Body of pancreas (tissue), 4 donors: ENCODE measurements at regions not wholly inside any gene's neighbourhood (a gene's known extent, or its start where the extent isn't known, plus 50 kb on each side); places are given as distances from the start of the nearest gene placed in this dataset.

ENCODE experiments used
- ATAC-seq: fragments of 150-250 bp; one replicate; pipeline ENCODE4 v1.9.1; 2016
- DNase-seq, 4 donors: peaks; one replicate each; pipeline ENCODE4 v3.0.0-alpha.2; 2019
- H3K27ac ChIP-seq, 4 donors: fragments of 200-600 bp; sonication (generic); 1 replicate in 3 of 4; 2 replicates in 1 of 4; pipeline versions ENCODE4 v1.5.1 to v1.6.1; 2016 to 2019; ENCODE audit warnings: mild to moderate bottlenecking in 1 of 4, mixed read lengths in 1 of 4, moderate library complexity in 1 of 4
- H3K27me3 ChIP-seq, 2 donors: fragments of 200-600 bp; sonication (generic); one replicate each; pipeline ENCODE4 v1.6.0; 2016; ENCODE audit warnings: mild to moderate bottlenecking in 1 of 2
- H3K36me3 ChIP-seq, 2 donors: fragments of 200-600 bp; sonication (generic); replicated peaks in 1 of 2; 2 replicates each; pipeline ENCODE4 v1.5.1; 2016; ENCODE audit warnings: low read depth in 2 of 2; ENCODE audit not compliant: insufficient read depth in 1 of 2
- H3K4me1 ChIP-seq: fragments of 200-600 bp; sonication (generic); one replicate; pipeline ENCODE4 v1.6.0; 2016
- H3K4me3 ChIP-seq, 2 donors: fragments of 200-600 bp; sonication (generic); 1 replicate in 1 of 2; 2 replicates in 1 of 2; pipeline ENCODE4 v1.5.1; 2016 to 2019
- H3K9me3 ChIP-seq, 3 donors: fragments of 200-600 bp; sonication (generic); 1 replicate in 2 of 3; 2 replicates in 1 of 3; pipeline ENCODE4 v1.5.1; 2016
- CTCF ChIP-seq, 7 experiments: fragments of 450-650 bp in 4 of 7; fragments of 200-600 bp in 3 of 7; sonication (generic) in 3 of 7; IDR thresholded peaks; one replicate each; pipeline ENCODE4 v1.5.1; 2016 to 2019; ENCODE audit warnings: antibody characterized with exemption in 7 of 7
- POLR2A ChIP-seq, 3 donors: fragments of 450-650 bp; IDR thresholded peaks; one replicate each; pipeline ENCODE4 v1.6.1; 2016; ENCODE audit warnings: antibody characterized with exemption in 3 of 3, mild to moderate bottlenecking in 2 of 3
- WGBS, 2 donors: methylation state at CpG; one replicate each; pipeline ENCODE4 v1.1.5; 2017; 5-methylcytosine and 5-hydroxymethylcytosine counted together
- intact Hi-C: fragments of 100-400 bp; cut with DNase I; formaldehyde crosslinking; loops from one replicate; pipeline ENCODE4 v1.15.1; 2023

- no peaks in the 10 kb centered on the region for H3K36me3 ChIP-seq
- intact Hi-C loops = no loop called here
- H3K27ac ChIP-seq = no peak overlapping the region
- no peak for DNase-seq
- H3K4me3 ChIP-seq = no peak overlapping the region
- no peaks in the 10 kb centered on the region for H3K27me3 ChIP-seq
- ATAC-seq = no peak
- H3K4me1 ChIP-seq = no peaks in the 10 kb centered on the region
- H3K9me3 ChIP-seq = no peaks in the 10 kb centered on the region
- TF ChIP-seq POLR2A (IDR thresholded peaks at IDR 0.05) = no peak
- no peak for TF ChIP-seq CTCF (IDR thresholded peaks at IDR 0.05)
Measured at GRCh38 chr10:83961620-83962019, 177.7 kb upstream of the GHITM start.

- TF ChIP-seq CTCF (IDR thresholded peaks at IDR 0.05) (no peak), POLR2A (IDR thresholded peaks at IDR 0.05) (no peak)
- DNase-seq = no peak
- Histone ChIP-seq H3K27me3 (no peaks in the 10 kb centered on the region), H3K4me3 (no peak overlapping the region), H3K36me3 (no peaks in the 10 kb centered on the region), H3K9me3 (no peaks in the 10 kb centered on the region), H3K27ac (no peak overlapping the region), H3K4me1 (no peaks in the 10 kb centered on the region)
- intact Hi-C loops = no loop called here
- WGBS, 2 donors = 78 to 80% methylated on average over 3 of the region's 3 CpGs
- no peak for ATAC-seq
Measured at GRCh38 chr10:83963446-83963845, 175.9 kb upstream of the GHITM start.

GRCh38 chr10:83965473-83965872 is 173.8 kb upstream of the GHITM start:
- H3K9me3 ChIP-seq = no peaks in the 10 kb centered on the region
- 36 to 51% methylated on average over 2 of the region's 2 CpGs for WGBS, 2 donors
- intact Hi-C loops = no loop called here
- no peaks in the 10 kb centered on the region for H3K27me3 ChIP-seq
- no peaks in the 10 kb centered on the region for H3K36me3 ChIP-seq
- no peak overlapping the region for H3K27ac ChIP-seq
- no peak for DNase-seq
- no peaks in the 10 kb centered on the region for H3K4me1 ChIP-seq
- no peak overlapping the region for H3K4me3 ChIP-seq
- TF ChIP-seq CTCF (IDR thresholded peaks at IDR 0.05) (no peak), POLR2A (IDR thresholded peaks at IDR 0.05) (no peak)
- ATAC-seq = no peak

GRCh38 chr10:83968052-83968451 is 171.3 kb upstream of the GHITM start:
- WGBS, 2 donors = 63 to 83% methylated on average over 4 of the region's 4 CpGs
- DNase-seq (no peak), ATAC-seq (no peak)
- no peak overlapping the region for H3K4me3 ChIP-seq
- TF ChIP-seq CTCF (IDR thresholded peaks at IDR 0.05) = no peak
- TF ChIP-seq POLR2A (IDR thresholded peaks at IDR 0.05) = no peak
- H3K27ac ChIP-seq = no peak overlapping the region
- no peaks in the 10 kb centered on the region for H3K4me1 ChIP-seq
- no peaks in the 10 kb centered on the region for H3K27me3 ChIP-seq
- no peaks in the 10 kb centered on the region for H3K9me3 ChIP-seq
- no peaks in the 10 kb centered on the region for H3K36me3 ChIP-seq
- intact Hi-C loops = no loop called here

GRCh38 chr10:83978681-83979383 is 160.5 kb upstream of the GHITM start:
- intact Hi-C loops = no loop called here
- H3K36me3 ChIP-seq = no peaks in the 10 kb centered on the region
- no peaks in the 10 kb centered on the region for H3K27me3 ChIP-seq
- no peaks in the 10 kb centered on the region for H3K4me1 ChIP-seq
- WGBS, 2 donors = 60 to 67% methylated on average over 5 of the region's 5 CpGs
- TF ChIP-seq POLR2A (IDR thresholded peaks at IDR 0.05) (no peak), CTCF (IDR thresholded peaks at IDR 0.05) (no peak)
- H3K27ac ChIP-seq = no peak overlapping the region
- H3K9me3 ChIP-seq = no peaks in the 10 kb centered on the region
- H3K4me3 ChIP-seq = no peak overlapping the region
- no peak for ATAC-seq
- no peak for DNase-seq
